ENCODE measurements at regions not wholly inside any gene's neighbourhood (a gene's known extent, or its start where the extent isn't known, plus 50 kb on each side); places are given as distances from the start of the nearest gene placed in this dataset.
A peak's percentile ranks its signal among the peaks of the same experiment; 100 is the strongest.

DNA sequence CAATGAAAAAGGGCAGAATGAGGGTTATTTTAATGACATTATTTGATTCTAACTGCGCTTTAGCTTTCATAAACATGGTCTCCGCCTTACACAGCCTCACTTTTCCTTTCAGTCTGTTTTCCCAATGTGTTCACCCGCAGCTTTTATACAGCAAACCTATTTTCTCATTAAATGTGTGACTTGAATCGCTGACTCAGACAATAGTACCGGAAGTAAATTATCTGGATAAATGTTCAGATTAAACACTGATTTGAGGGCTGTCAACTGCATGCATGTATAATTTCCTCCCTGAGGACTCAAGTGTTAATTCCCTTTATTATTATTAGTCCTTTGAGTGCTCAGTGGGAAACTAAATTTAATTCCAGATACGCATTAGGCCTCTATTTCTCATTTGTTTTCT lies 117.3 kb downstream of the FAM133A start:
- DNase-seq = peak; percentile 34
